Cardiac fibroblast (primary cell): ENCODE measurements at regions not wholly inside any gene's neighbourhood (a gene's known extent, or its start where the extent isn't known, plus 50 kb on each side); places are given as distances from the start of the nearest gene placed in this dataset.

Source experiments
- DNase-seq, 2 donors: peaks; one replicate each; pipeline versions ENCODE4 v3.0.0 to v3.0.0-alpha.2; 2010; ENCODE audit warnings: low read depth in 2 of 2
- H3K4me3 ChIP-seq, 2 donors: replicated peaks in 1 of 2; 1 replicate in 1 of 2; 2 replicates in 1 of 2; pipeline ENCODE4 v1.5.1; 2011; ENCODE audit warnings: low read depth in 2 of 2, low read length in 2 of 2, mild to moderate bottlenecking in 2 of 2, moderate library complexity in 1 of 2
- CTCF ChIP-seq: IDR thresholded peaks from one replicate; pipeline ENCODE4 v1.5.1; 2011; ENCODE audit warnings: low read depth, mild to moderate bottlenecking, low read length, inconsistent platforms

GRCh38 chr7:16293669-16294425 is 127.5 kb downstream of the CRPPA start:
- peak in 1 of 2 donors; percentile 3 for DNase-seq

GRCh38 chr7:16284581-16284980 is 136.8 kb downstream of the CRPPA start:
- no peak overlapping the region for H3K4me3 ChIP-seq
- no peak for DNase-seq
- TF ChIP-seq CTCF: no peak

More at GRCh38 chr7:16293669-16294425, 127.5 kb downstream of the CRPPA start:
- no peak overlapping the region for H3K4me3 ChIP-seq
- TF ChIP-seq CTCF: no peak

GRCh38 chr7:16278167-16278787 is 143.1 kb downstream of the CRPPA start:
- H3K4me3 ChIP-seq: no peak overlapping the region
- no peak for TF ChIP-seq CTCF

GRCh38 chr7:16271990-16272665 is 149.2 kb downstream of the CRPPA start:
- DNase-seq: peak; percentile 11 to 22
- H3K4me3 ChIP-seq: no peak overlapping the region
- TF ChIP-seq CTCF: no peak

More at GRCh38 chr7:16278167-16278787, 143.1 kb downstream of the CRPPA start:
- DNase-seq: peak in 1 of 2 donors; percentile 2

- H3K4me3 ChIP-seq: no peak overlapping the region
- no peak for TF ChIP-seq CTCF
- no peak for DNase-seq
Observed at GRCh38 chr7:16271355-16271915, 149.9 kb downstream of the CRPPA start.

- no peak for DNase-seq
Observed at GRCh38 chr7:16270844-16271243, 150.5 kb downstream of the CRPPA start.

More at GRCh38 chr7:16270844-16271243, 150.5 kb downstream of the CRPPA start:
- no peak for TF ChIP-seq CTCF
- H3K4me3 ChIP-seq: no peak overlapping the region
